H1 (cell line): ENCODE measurements at regions not wholly inside any gene's neighbourhood (a gene's known extent, or its start where the extent isn't known, plus 50 kb on each side); places are given as distances from the start of the nearest gene placed in this dataset.

Experiments used
- CTCF ChIA-PET: fragments of 300-600 bp; sonication (Branson Sonifier 250); formaldehyde crosslinking; loops from one replicate; lab custom pipeline; 2021; ENCODE audit not compliant: partially characterized antibody; lab: Charles Lee
- POLR2A ChIA-PET: fragments of 300-600 bp; sonication (Branson Sonifier 250); formaldehyde crosslinking; loops from one replicate; lab custom pipeline; 2021; ENCODE audit warnings: inconsistent platforms; ENCODE audit not compliant: partially characterized antibody; lab: Charles Lee
- DNase-seq, 2 experiments: peaks; one replicate each; pipeline versions ENCODE4 v3.0.0 to v3.0.0-alpha.2; 2010 to 2022; ENCODE audit warnings: low spot score in 2 of 2, low read depth in 1 of 2, mixed read lengths in 1 of 2
- FAIRE-seq: peaks from 2 replicates; lab custom pipeline; 2011; peaks lifted over from hg19 to GRCh38; lab: Jason Lieb, UNC
- H2AFZ ChIP-seq: 2 replicates; pipeline ENCODE4 v1.8.1; 2012; ENCODE audit warnings: low read length, inconsistent platforms
- H2AK5ac ChIP-seq: 2 replicates; pipeline ENCODE4 v1.6.1; 2013; ENCODE audit warnings: low read depth, low read length
- H2BK120ac ChIP-seq: replicated peaks from 2 replicates; pipeline ENCODE3; 2013; ENCODE audit warnings: low read depth, low read length, inconsistent platforms
- H2BK12ac ChIP-seq: 2 replicates; pipeline ENCODE4 v1.6.1; 2013; ENCODE audit warnings: low read depth, low read length
- H2BK15ac ChIP-seq: 2 replicates; pipeline ENCODE4 v1.6.1; 2013; ENCODE audit warnings: low read length
- H2BK20ac ChIP-seq: 2 replicates; pipeline ENCODE4 v1.6.1; 2013; ENCODE audit warnings: low read length
- H2BK5ac ChIP-seq: 2 replicates; pipeline ENCODE4 v1.6.1; 2013; ENCODE audit warnings: low read depth, low read length
- H3K14ac ChIP-seq: 2 replicates; pipeline ENCODE4 v1.6.1; 2013; ENCODE audit warnings: inconsistent platforms; ENCODE audit not compliant: insufficient read length
- H3K18ac ChIP-seq: 2 replicates; pipeline ENCODE4 v1.6.1; 2013; ENCODE audit warnings: low read length; ENCODE audit errors: extremely low read depth
- H3K23ac ChIP-seq: 2 replicates; pipeline ENCODE4 v1.6.1; 2013; ENCODE audit warnings: inconsistent platforms; ENCODE audit not compliant: insufficient read length
- H3K23me2 ChIP-seq: 2 replicates; pipeline ENCODE4 v1.6.1; 2013; ENCODE audit warnings: low read depth, low read length
- H3K27ac ChIP-seq: 2 replicates; pipeline ENCODE4 v1.6.1; 2011; ENCODE audit warnings: low read depth, low read length, inconsistent platforms
- H3K27me3 ChIP-seq, 4 experiments: replicated peaks in 1 of 4; 1 replicate in 1 of 4; 2 replicates in 3 of 4; pipeline versions ENCODE4 v1.6.1 to v1.8.1; 2011 to 2013; ENCODE audit warnings: low read length in 3 of 4, mild to moderate bottlenecking in 3 of 4, inconsistent platforms in 2 of 4, mixed read lengths in 2 of 4, moderate library complexity in 1 of 4; ENCODE audit not compliant: control insufficient read depth in 3 of 4, insufficient read depth in 3 of 4; ENCODE audit errors: extremely low read depth in 1 of 4
- H3K36me3 ChIP-seq, 4 experiments: 2 replicates each; pipeline versions ENCODE4 v1.6.1 to v1.8.1; 2011 to 2013; ENCODE audit warnings: mild to moderate bottlenecking in 4 of 4, low read length in 3 of 4, moderate library complexity in 2 of 4, control low read depth in 1 of 4, inconsistent platforms in 1 of 4; ENCODE audit not compliant: insufficient read depth in 4 of 4, control insufficient read depth in 2 of 4
- H3K4ac ChIP-seq: replicated peaks from 2 replicates; pipeline ENCODE3; 2013; ENCODE audit warnings: low read length, low read depth, mixed read lengths, inconsistent platforms; ENCODE audit not compliant: insufficient read length
- H3K4me1 ChIP-seq, 4 experiments: replicated peaks in 1 of 4; 1 replicate in 1 of 4; 2 replicates in 3 of 4; pipeline versions ENCODE4 v1.6.1 to v1.8.1; 2011 to 2013; ENCODE audit warnings: low read length in 3 of 4, inconsistent platforms in 2 of 4, mixed read lengths in 1 of 4; ENCODE audit not compliant: insufficient read depth in 4 of 4, control insufficient read depth in 3 of 4
- H3K4me2 ChIP-seq, 2 experiments: 2 replicates each; pipeline versions ENCODE4 v1.6.1 to v1.8.1; 2011 to 2013; ENCODE audit warnings: low read depth in 2 of 2, low read length in 2 of 2, control low read depth in 1 of 2, inconsistent platforms in 1 of 2, mild to moderate bottlenecking in 1 of 2; ENCODE audit not compliant: insufficient read depth in 1 of 2
- H3K4me3 ChIP-seq, 4 experiments: fragments of 200-600, 300-600 bp in 1 of 4; sonication (generic), shearing (Covaris generic), sonication (Bioruptor Twin) in 1 of 4; 2 replicates each; pipeline versions ENCODE4 v1.5.1 to v1.8.1; 2011 to 2016; ENCODE audit warnings: low read length in 4 of 4, low read depth in 3 of 4, control low read depth in 2 of 4, inconsistent platforms in 2 of 4, mild to moderate bottlenecking in 2 of 4, mixed read lengths in 1 of 4, moderate library complexity in 1 of 4; ENCODE audit not compliant: insufficient read depth in 2 of 4; ENCODE audit errors: extremely low read depth in 1 of 4
- H3K56ac ChIP-seq: replicated peaks from 2 replicates; pipeline ENCODE3; 2013; ENCODE audit warnings: low read depth, mild to moderate bottlenecking, mixed read lengths, low read length, inconsistent platforms; ENCODE audit not compliant: insufficient read length
- H3K79me1 ChIP-seq: 2 replicates; pipeline ENCODE4 v1.6.1; 2013; ENCODE audit warnings: low read depth, low read length, control low read depth
- H3K79me2 ChIP-seq, 2 experiments: 2 replicates each; pipeline versions ENCODE4 v1.6.1 to v1.8.1; 2012 to 2013; ENCODE audit warnings: low read length in 2 of 2, mild to moderate bottlenecking in 2 of 2, inconsistent platforms in 1 of 2; ENCODE audit not compliant: insufficient read depth in 2 of 2, control insufficient read depth in 1 of 2
- H3K9ac ChIP-seq, 4 experiments: replicated peaks in 1 of 4; 1 replicate in 1 of 4; 2 replicates in 3 of 4; pipeline versions ENCODE4 v1.6.1 to v1.8.1; 2011 to 2013; ENCODE audit warnings: low read depth in 3 of 4, low read length in 3 of 4, control low read depth in 2 of 4, mild to moderate bottlenecking in 2 of 4, moderate library complexity in 2 of 4, inconsistent platforms in 1 of 4; ENCODE audit errors: extremely low read depth in 1 of 4
- H3K9me3 ChIP-seq, 2 experiments: 2 replicates each; pipeline versions ENCODE4 v1.6.1 to v1.8.1; 2012 to 2013; ENCODE audit warnings: mild to moderate bottlenecking in 2 of 2, moderate library complexity in 2 of 2, control low read depth in 1 of 2, inconsistent platforms in 1 of 2, low read depth in 1 of 2, low read length in 1 of 2, mixed read lengths in 1 of 2; ENCODE audit not compliant: insufficient read depth in 2 of 2
- H4K20me1 ChIP-seq, 2 experiments: replicated peaks in 1 of 2; 2 replicates each; pipeline versions ENCODE3 to v1.8.1; 2011 to 2013; ENCODE audit warnings: inconsistent platforms in 2 of 2, low read length in 2 of 2, mild to moderate bottlenecking in 1 of 2; ENCODE audit not compliant: insufficient read depth in 2 of 2, control insufficient read depth in 1 of 2
- H4K5ac ChIP-seq: 2 replicates; pipeline ENCODE4 v1.6.1; 2013; ENCODE audit warnings: low read length, low read depth, mixed read lengths, inconsistent platforms; ENCODE audit not compliant: insufficient read length
- H4K8ac ChIP-seq: 2 replicates; pipeline ENCODE4 v1.8.0; 2013; ENCODE audit warnings: mild to moderate bottlenecking, moderate library complexity, low read length, inconsistent platforms; ENCODE audit not compliant: insufficient read depth; ENCODE audit errors: extremely low read depth
- H4K91ac ChIP-seq: replicated peaks from 2 replicates; pipeline ENCODE3; 2013; ENCODE audit warnings: low read length, mixed read lengths, inconsistent platforms; ENCODE audit not compliant: insufficient read length
- CHD2 ChIP-seq: IDR thresholded peaks from 2 replicates; pipeline ENCODE4 v1.6.1; 2012; ENCODE audit warnings: low read length, improper control_type of control experiment
- EGR1 ChIP-seq: IDR thresholded peaks from 2 replicates; pipeline ENCODE4 v1.6.1; 2011; ENCODE audit warnings: low read depth, low read length, borderline replicate concordance
- HDAC2 ChIP-seq, 2 experiments: fragments of 300-600 bp in 1 of 2; sonication (generic) in 1 of 2; IDR thresholded peaks; 2 replicates each; pipeline ENCODE4 v1.6.1; 2011 to 2012; ENCODE audit warnings: low read depth in 2 of 2, low read length in 2 of 2, mild to moderate bottlenecking in 2 of 2, moderate library complexity in 2 of 2, borderline replicate concordance in 1 of 2, inconsistent platforms in 1 of 2
- HDAC6 ChIP-seq: IDR thresholded peaks from one replicate; pipeline ENCODE4 v1.7.1; 2012; ENCODE audit warnings: low read depth, mild to moderate bottlenecking, inconsistent platforms, low read length, moderate library complexity
- KDM4A ChIP-seq: IDR thresholded peaks from one replicate; pipeline ENCODE4 v1.7.1; 2012; ENCODE audit warnings: low read depth, mild to moderate bottlenecking, moderate library complexity, low read length, inconsistent platforms; ENCODE audit not compliant: severe bottlenecking
- NANOG ChIP-seq: IDR thresholded peaks from 2 replicates; pipeline ENCODE4 v1.6.1; 2011; ENCODE audit warnings: low read length, low read depth, mild to moderate bottlenecking, inconsistent platforms; ENCODE audit not compliant: insufficient read depth, poor library complexity, severe bottlenecking
- RAD21 ChIP-seq, 2 experiments: IDR thresholded peaks in 1 of 2; conservative IDR thresholded peaks in 1 of 2; 2 replicates each; pipeline ENCODE4 v1.6.1; 2011; ENCODE audit warnings: low read depth in 2 of 2, low read length in 2 of 2, improper control_type of control experiment in 1 of 2, inconsistent platforms in 1 of 2, mild to moderate bottlenecking in 1 of 2, moderate library complexity in 1 of 2
- SIRT6 ChIP-seq: IDR thresholded peaks from one replicate; pipeline ENCODE4 v1.7.1; 2012; ENCODE audit warnings: low read length, inconsistent platforms
- SP4 ChIP-seq: IDR thresholded peaks from 2 replicates; pipeline ENCODE4 v1.6.1; 2012; ENCODE audit warnings: low read length, inconsistent platforms
- TAF1 ChIP-seq: IDR thresholded peaks from 2 replicates; pipeline ENCODE4 v1.6.1; 2011; ENCODE audit warnings: mild to moderate bottlenecking, low read depth, low read length
- WGBS, 2 experiments: shearing (Covaris generic) in 1 of 2; methylation state at CpG; one replicate each; pipeline versions ENCODE4 v1.1.6 to v1.1.7; 2013 to 2015; ENCODE audit warnings: low lambda C conversion rate in 2 of 2, mixed read lengths in 2 of 2, inconsistent platforms in 1 of 2, low coverage in 1 of 2, missing lambda C conversion rate in 1 of 2; ENCODE audit not compliant: insufficient replicate concordance in 2 of 2, insufficient coverage in 1 of 2, insufficient read length in 1 of 2; ENCODE audit errors: extremely low coverage in 1 of 2, missing lambda C conversion rate in 1 of 2; 5-methylcytosine and 5-hydroxymethylcytosine counted together

- H4K5ac ChIP-seq = no peak overlapping the region
- no peak overlapping the region for H4K8ac ChIP-seq
- no peak overlapping the region for H3K23ac ChIP-seq
- DNase-seq (no peak), FAIRE-seq (no peak)
- no peak overlapping the region for H2BK12ac ChIP-seq
- H3K79me1 ChIP-seq = no peaks in the 10 kb centered on the region
- H3K27ac ChIP-seq = no peak overlapping the region
- H3K23me2 ChIP-seq = no peaks in the 10 kb centered on the region
- no peak overlapping the region for H3K18ac ChIP-seq
- no peak overlapping the region for H2BK120ac ChIP-seq
- 95% methylated on average over 7 of the region's 7 CpGs; no CpG with 5 or more reads in 1 of the 2 experiments for WGBS, 2 experiments
- no peak overlapping the region for H3K4me3 ChIP-seq
- no peak overlapping the region for H3K4ac ChIP-seq
- no peak overlapping the region for H3K4me2 ChIP-seq
- no peak overlapping the region for H2BK5ac ChIP-seq
- H2AFZ ChIP-seq = no peak overlapping the region
- no peaks in the 10 kb centered on the region for H3K79me2 ChIP-seq
- H3K27me3 ChIP-seq = no peaks in the 10 kb centered on the region
- H3K9me3 ChIP-seq = no peaks in the 10 kb centered on the region
- H2BK15ac ChIP-seq = no peak overlapping the region
- no peak overlapping the region for H4K91ac ChIP-seq
- no peaks in the 10 kb centered on the region for H3K36me3 ChIP-seq
- TF ChIP-seq EGR1 = no peak
- no peak for TF ChIP-seq TAF1
- no peak for TF ChIP-seq HDAC6
- no peak for TF ChIP-seq RAD21 (IDR thresholded peaks at IDR 0.05 in 1 of 2, conservative IDR thresholded peaks at IDR 0.05 in 1 of 2; ENCODE audit: low read depth in 2 of 2, low read length in 2 of 2)
- no peak for TF ChIP-seq NANOG
- TF ChIP-seq HDAC2 (IDR thresholded peaks at IDR 0.05; ENCODE audit: borderline replicate concordance in 1 of 2, low read depth in 2 of 2, low read length in 2 of 2) = no peak
- no peak for TF ChIP-seq CHD2
- TF ChIP-seq SIRT6 = no peak
- TF ChIP-seq SP4 = no peak
- TF ChIP-seq KDM4A = no peak
- H2BK20ac ChIP-seq = no peak overlapping the region
- CTCF ChIA-PET = interaction anchor here (1.8 kb wide), 1 partner anchor 117 kb away, joined by 4 read pairs; no protein-coding TSS in a partner anchor
- H3K9ac ChIP-seq = no peak overlapping the region
- POLR2A ChIA-PET = no interaction called here
- no peak overlapping the region for H3K14ac ChIP-seq
- no peak overlapping the region for H2AK5ac ChIP-seq
- H4K20me1 ChIP-seq = no peaks in the 10 kb centered on the region
- H3K56ac ChIP-seq = no peak overlapping the region
- H3K4me1 ChIP-seq = no peaks in the 10 kb centered on the region
Observed at GRCh38 chr2:83961512-83961911, 497.6 kb downstream of the SUCLG1 start.
